ENCODE measurements at regions not wholly inside any gene's neighbourhood (a gene's known extent, or its start where the extent isn't known, plus 50 kb on each side); places are given as distances from the start of the nearest gene placed in this dataset.

DNA sequence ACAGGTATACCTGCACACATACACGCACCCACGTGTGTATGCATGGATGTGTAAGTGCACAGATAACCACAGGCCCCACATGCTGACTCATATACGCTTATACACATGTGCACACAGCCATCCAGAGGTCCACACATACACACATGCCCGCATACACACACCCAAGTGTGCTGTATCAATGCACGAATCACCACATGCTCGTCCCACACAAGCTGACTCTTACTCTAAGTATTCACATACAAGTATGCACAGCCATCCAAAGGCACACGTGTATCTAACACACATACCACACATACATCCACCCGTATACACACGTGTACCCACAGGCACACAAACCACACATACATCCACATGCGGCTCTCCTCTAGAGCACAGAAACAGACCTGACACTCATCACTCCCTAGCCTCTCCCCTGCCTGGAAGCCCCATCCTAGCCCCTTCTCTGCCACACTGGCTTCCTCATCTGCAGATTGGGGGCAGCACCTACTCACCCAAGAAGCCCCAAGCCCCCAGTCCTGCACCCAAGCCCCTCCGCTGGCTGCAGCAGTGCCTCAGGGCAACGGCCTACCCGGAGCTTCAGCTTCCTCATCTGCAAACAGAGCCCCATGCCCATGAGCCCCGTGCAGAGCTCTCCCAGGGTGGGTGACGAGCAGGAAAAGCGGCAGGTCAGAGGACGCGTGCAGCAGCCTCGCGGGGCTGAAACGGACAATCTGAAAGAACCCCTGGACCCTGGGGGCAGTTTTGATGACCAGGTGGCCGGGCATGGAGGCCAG lies 105.4 kb downstream of the NCOR2 start:
- H3K36me3 ChIP-seq (ENCODE audit: insufficient read depth, low read length), result peaks cover 47% of the 10 kb centered on the region; the same call in 1 of the 2 replicates
- peaks cover 55% of the 10 kb centered on the region for H3K4me1 ChIP-seq (ENCODE audit: insufficient read depth, low read length, poor library complexity, severe bottlenecking)
- no peak overlapping the region for H3K4me2 ChIP-seq (ENCODE audit: low read depth, low read length, poor library complexity, severe bottlenecking)
- no peaks in the 10 kb centered on the region for H3F3A ChIP-seq (ENCODE audit: low read depth)
- H3K27me3 ChIP-seq (ENCODE audit: insufficient read depth, low read length, poor library complexity, severe bottlenecking), result no peaks in the 10 kb centered on the region
- H3K9me2 ChIP-seq (replicated peaks; ENCODE audit: low read depth, low read length), result no peaks in the 10 kb centered on the region
- no peak overlapping the region for H2AFZ ChIP-seq (ENCODE audit: low read length)
- H4K20me1 ChIP-seq (ENCODE audit: insufficient read depth, low read length, poor library complexity, severe bottlenecking), result peaks cover 32% of the 10 kb centered on the region
- no peak overlapping the region for H3K4me3 ChIP-seq (ENCODE audit: low read length, poor library complexity, severe bottlenecking)
- H3K9me3 ChIP-seq (ENCODE audit: insufficient read depth, low read depth, low read length), result no peaks in the 10 kb centered on the region
- H3K9ac ChIP-seq (ENCODE audit: low read depth, low read length, poor library complexity, severe bottlenecking), result no peak overlapping the region
- peaks cover 70% of the 10 kb centered on the region for H3K79me2 ChIP-seq (ENCODE audit: insufficient read depth, low read length)
- TF ChIP-seq EZH2phosphoT487 (IDR thresholded peaks at IDR 0.05; ENCODE audit: borderline replicate concordance), result no peak
- TF ChIP-seq, protein P1, sequence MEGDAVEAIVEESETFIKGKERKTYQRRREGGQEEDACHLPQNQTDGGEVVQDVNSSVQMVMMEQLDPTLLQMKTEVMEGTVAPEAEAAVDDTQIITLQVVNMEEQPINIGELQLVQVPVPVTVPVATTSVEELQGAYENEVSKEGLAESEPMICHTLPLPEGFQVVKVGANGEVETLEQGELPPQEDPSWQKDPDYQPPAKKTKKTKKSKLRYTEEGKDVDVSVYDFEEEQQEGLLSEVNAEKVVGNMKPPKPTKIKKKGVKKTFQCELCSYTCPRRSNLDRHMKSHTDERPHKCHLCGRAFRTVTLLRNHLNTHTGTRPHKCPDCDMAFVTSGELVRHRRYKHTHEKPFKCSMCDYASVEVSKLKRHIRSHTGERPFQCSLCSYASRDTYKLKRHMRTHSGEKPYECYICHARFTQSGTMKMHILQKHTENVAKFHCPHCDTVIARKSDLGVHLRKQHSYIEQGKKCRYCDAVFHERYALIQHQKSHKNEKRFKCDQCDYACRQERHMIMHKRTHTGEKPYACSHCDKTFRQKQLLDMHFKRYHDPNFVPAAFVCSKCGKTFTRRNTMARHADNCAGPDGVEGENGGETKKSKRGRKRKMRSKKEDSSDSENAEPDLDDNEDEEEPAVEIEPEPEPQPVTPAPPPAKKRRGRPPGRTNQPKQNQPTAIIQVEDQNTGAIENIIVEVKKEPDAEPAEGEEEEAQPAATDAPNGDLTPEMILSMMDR (conservative IDR thresholded peaks at IDR 0.05; ENCODE audit: low read length), result no peak

DNA sequence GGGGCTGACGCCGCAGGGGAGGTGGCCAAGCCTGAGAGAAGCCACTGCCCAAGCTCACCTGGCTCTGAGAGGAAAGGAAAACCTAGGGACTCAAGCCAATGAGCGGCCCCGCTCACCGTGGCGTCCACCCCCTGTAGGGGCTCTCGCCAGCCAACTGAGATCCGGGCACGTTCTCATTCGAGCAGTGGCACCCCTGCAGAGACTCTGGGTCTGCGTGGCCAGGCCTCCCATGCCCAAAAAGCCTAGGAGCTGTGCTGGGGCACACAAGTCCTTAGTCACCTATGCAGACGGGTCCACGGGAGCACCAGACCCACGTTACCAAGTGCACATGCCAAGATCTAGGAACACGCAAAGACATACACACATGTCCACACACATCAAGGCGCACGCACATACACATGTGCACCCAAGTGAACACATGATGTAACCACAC lies 106.2 kb downstream of the NCOR2 start:
- Histone ChIP-seq H3K36me3 (ENCODE audit: insufficient read depth, low read length) (peaks cover 47% of the 10 kb centered on the region; the same call in 1 of the 2 replicates), H3K4me3 (ENCODE audit: low read length, poor library complexity, severe bottlenecking) (no peak overlapping the region), H3F3A (ENCODE audit: low read depth) (no peaks in the 10 kb centered on the region), H3K9me2 (replicated peaks; ENCODE audit: low read depth, low read length) (no peaks in the 10 kb centered on the region), H4K20me1 (ENCODE audit: insufficient read depth, low read length, poor library complexity, severe bottlenecking) (peaks cover 35% of the 10 kb centered on the region), H3K4me2 (ENCODE audit: low read depth, low read length, poor library complexity, severe bottlenecking) (no peak overlapping the region), H3K9ac (ENCODE audit: low read depth, low read length, poor library complexity, severe bottlenecking) (no peak overlapping the region), H3K27me3 (ENCODE audit: insufficient read depth, low read length, poor library complexity, severe bottlenecking) (no peaks in the 10 kb centered on the region), H3K4me1 (ENCODE audit: insufficient read depth, low read length, poor library complexity, severe bottlenecking) (peaks cover 53% of the 10 kb centered on the region), H3K79me2 (ENCODE audit: insufficient read depth, low read length) (peaks cover 73% of the 10 kb centered on the region), H3K9me3 (ENCODE audit: insufficient read depth, low read depth, low read length) (no peaks in the 10 kb centered on the region), H2AFZ (ENCODE audit: low read length) (no peak overlapping the region)
- TF ChIP-seq, protein P1 (conservative IDR thresholded peaks at IDR 0.05; ENCODE audit: low read length), result no peak
- no peak for TF ChIP-seq EZH2phosphoT487 (IDR thresholded peaks at IDR 0.05; ENCODE audit: borderline replicate concordance)

DNA sequence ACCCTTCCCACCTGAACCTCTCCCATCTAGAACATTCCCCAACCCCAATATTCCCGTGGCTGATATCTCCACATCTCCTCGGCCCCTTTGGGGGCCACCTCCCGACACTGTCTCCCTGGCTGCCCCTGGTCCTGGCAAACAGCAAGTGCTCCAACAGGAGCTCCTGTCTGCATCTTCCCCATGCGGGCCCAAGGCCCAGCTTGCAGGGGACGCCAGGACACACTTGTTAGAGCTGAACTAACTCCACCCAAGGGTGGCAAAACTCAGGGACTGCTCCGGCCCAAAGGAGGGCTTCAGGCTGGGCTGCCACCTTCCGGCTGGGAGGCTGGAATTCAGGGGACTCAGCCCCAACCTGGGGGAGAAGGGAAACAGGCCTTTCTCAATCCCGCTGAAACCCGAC lies 106.6 kb downstream of the NCOR2 start:
- Histone ChIP-seq H3K4me3 (ENCODE audit: low read length, poor library complexity, severe bottlenecking) (no peak overlapping the region), H3K27me3 (ENCODE audit: insufficient read depth, low read length, poor library complexity, severe bottlenecking) (no peaks in the 10 kb centered on the region), H2AFZ (ENCODE audit: low read length) (no peak overlapping the region), H3K9me2 (replicated peaks; ENCODE audit: low read depth, low read length) (no peaks in the 10 kb centered on the region), H3K36me3 (ENCODE audit: insufficient read depth, low read length) (peaks cover 47% of the 10 kb centered on the region; the same call in 1 of the 2 replicates), H3K9me3 (ENCODE audit: insufficient read depth, low read depth, low read length) (no peaks in the 10 kb centered on the region), H3K4me2 (ENCODE audit: low read depth, low read length, poor library complexity, severe bottlenecking) (no peak overlapping the region), H3K4me1 (ENCODE audit: insufficient read depth, low read length, poor library complexity, severe bottlenecking) (peaks cover 55% of the 10 kb centered on the region), H4K20me1 (ENCODE audit: insufficient read depth, low read length, poor library complexity, severe bottlenecking) (peaks cover 37% of the 10 kb centered on the region), H3K79me2 (ENCODE audit: insufficient read depth, low read length) (peaks cover 76% of the 10 kb centered on the region), H3F3A (ENCODE audit: low read depth) (no peaks in the 10 kb centered on the region), H3K9ac (ENCODE audit: low read depth, low read length, poor library complexity, severe bottlenecking) (no peak overlapping the region)
- TF ChIP-seq EZH2phosphoT487 (IDR thresholded peaks at IDR 0.05; ENCODE audit: borderline replicate concordance), result no peak
- TF ChIP-seq, protein P1 (conservative IDR thresholded peaks at IDR 0.05; ENCODE audit: low read length), result no peak

Data from Loucy (cell line).